Ovary (tissue), 7 donors: ENCODE measurements at regions not wholly inside any gene's neighbourhood (a gene's known extent, or its start where the extent isn't known, plus 50 kb on each side); places are given as distances from the start of the nearest gene placed in this dataset.

ENCODE experiments used
- DNase-seq, 5 donors: peaks; one replicate each; pipeline ENCODE4 v3.0.0-alpha.2; 2019 to 2020
- H3K27ac ChIP-seq, 2 donors: fragments of 200-600 bp; one replicate each; pipeline versions ENCODE4 v1.5.1 to v1.8.0; 2019 to 2022
- H3K27me3 ChIP-seq: fragments of 200-600 bp; one replicate; pipeline ENCODE4 v1.8.0; 2022
- H3K36me3 ChIP-seq: fragments of 200-600 bp; sonication (generic); one replicate; pipeline ENCODE4 v1.5.1; 2019
- H3K4me1 ChIP-seq: one replicate; pipeline ENCODE4 v1.8.1; 2013; ENCODE audit warnings: mild to moderate bottlenecking, moderate library complexity; ENCODE audit not compliant: insufficient read depth
- H3K4me3 ChIP-seq: fragments of 200-600 bp; sonication (generic); one replicate; pipeline ENCODE4 v1.5.1; 2017
- H3K9me3 ChIP-seq, 2 donors: fragments of 200-600 bp in 1 of 2; sonication (generic) in 1 of 2; one replicate each; pipeline versions ENCODE4 v1.5.1 to v1.8.1; 2013 to 2019; ENCODE audit warnings: mild to moderate bottlenecking in 1 of 2, moderate library complexity in 1 of 2
- EP300 ChIP-seq: sonication (generic); formaldehyde crosslinking; IDR thresholded peaks from one replicate; pipeline ENCODE4 v1.6.1; 2017; ENCODE audit warnings: antibody characterized with exemption
- POLR2A ChIP-seq: fragments of 450-650 bp; IDR thresholded peaks from one replicate; pipeline ENCODE4 v1.6.1; 2017; ENCODE audit warnings: antibody characterized with exemption, mild to moderate bottlenecking, moderate library complexity
- WGBS, 3 donors: extraction: QIAGEN DNeasy Blood & Tissue Kit in 1 of 3; methylation state at CpG; one replicate each; pipeline versions ENCODE4 v1.1.5 to v1.1.7; 2013 to 2017; 5-methylcytosine and 5-hydroxymethylcytosine counted together
- intact Hi-C, 4 donors: fragments of 100-400 bp; cut with DNase I; formaldehyde crosslinking; loops; one replicate each; pipeline versions ENCODE4 v1.11.0 to v1.15.1; 2022 to 2023
- TF ChIP-seq, protein P1 (sequence below), 3 donors: fragments of 450-650 bp in 2 of 3; fragments of 200-600 bp in 1 of 3; IDR thresholded peaks; one replicate each; pipeline versions ENCODE4 v1.5.1 to v1.8.0; 2016 to 2022; ENCODE audit warnings: antibody characterized with exemption in 3 of 3, mild to moderate bottlenecking in 1 of 3
- donor health status: DM: no; HTN: no; CAD: no; lungs with moderate emphysema.
- donor health status: DM: no; HTN: no; CAD: no.
- donor health status: Bipolar disorder and iron deficiency.
- donor health status: DM: no; HTN: no; CAD: no.
- donor health status: DM: yes; HTN: yes; CAD: no.

GRCh38 chr10:85157206-85157605, 828.8 kb downstream of the CCSER2 start:
- 79 to 87% (median 79%) methylated on average over 4 of the region's 4 CpGs for WGBS, 3 donors
- intact Hi-C loops, result no loop called here
- no peak for DNase-seq
- H3K9me3 ChIP-seq, result no peaks in the 10 kb centered on the region
- no peak overlapping the region for H3K27ac ChIP-seq
- no peaks in the 10 kb centered on the region for H3K36me3 ChIP-seq
- no peak for TF ChIP-seq EP300
- TF ChIP-seq POLR2A, result no peak
- H3K4me3 ChIP-seq, result no peak overlapping the region
- no peaks in the 10 kb centered on the region for H3K4me1 ChIP-seq
- H3K27me3 ChIP-seq, result no peaks in the 10 kb centered on the region

DNA sequence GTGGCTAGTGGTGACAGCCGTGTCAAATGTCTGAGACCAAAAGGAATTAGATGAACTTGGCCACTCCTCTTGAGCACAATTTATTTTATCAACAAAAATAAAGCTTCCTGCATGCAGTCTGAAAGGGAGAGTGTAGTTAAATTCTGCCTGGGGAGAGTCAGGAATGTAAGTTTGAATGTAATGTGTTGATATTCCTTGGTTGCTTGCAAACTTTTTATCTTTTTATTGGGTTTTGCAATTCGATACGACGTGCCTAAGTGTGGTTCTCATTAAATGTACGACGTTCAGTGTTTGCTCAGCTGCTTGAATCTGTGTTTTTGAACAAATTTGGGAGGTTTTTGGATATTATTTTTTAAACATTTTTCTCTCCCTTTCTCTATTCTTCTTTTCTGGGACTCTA, 839.9 kb downstream of the CCSER2 start:
- 4 to 10% (median 6%) methylated on average over 6 of the region's 6 CpGs for WGBS, 3 donors
- Histone ChIP-seq H3K36me3 (no peaks in the 10 kb centered on the region), H3K27me3 (no peaks in the 10 kb centered on the region), H3K4me1 (no peaks in the 10 kb centered on the region), H3K27ac (no peak overlapping the region), H3K9me3 (no peaks in the 10 kb centered on the region), H3K4me3 (no peak overlapping the region)
- DNase-seq, result no peak
- TF ChIP-seq, protein P1, sequence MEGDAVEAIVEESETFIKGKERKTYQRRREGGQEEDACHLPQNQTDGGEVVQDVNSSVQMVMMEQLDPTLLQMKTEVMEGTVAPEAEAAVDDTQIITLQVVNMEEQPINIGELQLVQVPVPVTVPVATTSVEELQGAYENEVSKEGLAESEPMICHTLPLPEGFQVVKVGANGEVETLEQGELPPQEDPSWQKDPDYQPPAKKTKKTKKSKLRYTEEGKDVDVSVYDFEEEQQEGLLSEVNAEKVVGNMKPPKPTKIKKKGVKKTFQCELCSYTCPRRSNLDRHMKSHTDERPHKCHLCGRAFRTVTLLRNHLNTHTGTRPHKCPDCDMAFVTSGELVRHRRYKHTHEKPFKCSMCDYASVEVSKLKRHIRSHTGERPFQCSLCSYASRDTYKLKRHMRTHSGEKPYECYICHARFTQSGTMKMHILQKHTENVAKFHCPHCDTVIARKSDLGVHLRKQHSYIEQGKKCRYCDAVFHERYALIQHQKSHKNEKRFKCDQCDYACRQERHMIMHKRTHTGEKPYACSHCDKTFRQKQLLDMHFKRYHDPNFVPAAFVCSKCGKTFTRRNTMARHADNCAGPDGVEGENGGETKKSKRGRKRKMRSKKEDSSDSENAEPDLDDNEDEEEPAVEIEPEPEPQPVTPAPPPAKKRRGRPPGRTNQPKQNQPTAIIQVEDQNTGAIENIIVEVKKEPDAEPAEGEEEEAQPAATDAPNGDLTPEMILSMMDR (IDR thresholded peaks at IDR 0.05), result no peak
- TF ChIP-seq POLR2A, result no peak
- TF ChIP-seq EP300, result no peak
- intact Hi-C loops, result no loop called here

GRCh38 chr10:85170026-85170425, 841.6 kb downstream of the CCSER2 start:
- Histone ChIP-seq H3K4me3 (no peak overlapping the region), H3K9me3 (no peaks in the 10 kb centered on the region), H3K4me1 (no peaks in the 10 kb centered on the region), H3K27me3 (no peaks in the 10 kb centered on the region), H3K36me3 (no peaks in the 10 kb centered on the region), H3K27ac (no peak overlapping the region)
- no peak for DNase-seq
- intact Hi-C loops, result no loop called here
- WGBS, 3 donors, result 38 to 56% (median 50%) methylated on average over 1 of the region's 1 CpG
- no peak for TF ChIP-seq EP300
- TF ChIP-seq, protein P1 (IDR thresholded peaks at IDR 0.05), result no peak
- TF ChIP-seq POLR2A, result no peak

DNA sequence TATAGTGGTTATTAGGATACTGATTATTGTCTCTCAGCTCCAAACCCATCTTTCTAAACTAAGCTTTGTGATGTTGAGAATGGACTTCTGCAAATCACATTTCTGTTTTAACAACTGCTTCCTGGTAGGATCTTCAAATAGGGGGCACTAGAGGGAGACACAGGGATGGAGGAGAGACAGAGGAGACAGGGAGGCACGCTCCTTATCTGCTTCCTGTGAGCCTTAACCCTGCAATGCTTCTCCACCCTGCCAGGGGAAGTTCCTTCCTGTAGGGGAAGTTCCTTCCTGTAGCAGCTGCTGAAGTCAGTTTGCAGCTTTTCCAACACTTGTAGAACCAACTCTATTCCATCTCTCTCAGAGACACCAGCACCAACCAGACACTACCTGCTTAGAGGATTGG, 847.2 kb downstream of the CCSER2 start:
- Histone ChIP-seq H3K36me3 (no peaks in the 10 kb centered on the region), H3K27ac (no peak overlapping the region), H3K27me3 (no peaks in the 10 kb centered on the region), H3K4me1 (no peaks in the 10 kb centered on the region), H3K4me3 (no peak overlapping the region), H3K9me3 (no peaks in the 10 kb centered on the region)
- 0 to 11% (median 9%) methylated on average over 1 of the region's 1 CpG for WGBS, 3 donors
- intact Hi-C loops, result no loop called here
- TF ChIP-seq, protein P1 (IDR thresholded peaks at IDR 0.05), result no peak
- no peak for TF ChIP-seq POLR2A
- no peak for TF ChIP-seq EP300
- no peak for DNase-seq

DNA sequence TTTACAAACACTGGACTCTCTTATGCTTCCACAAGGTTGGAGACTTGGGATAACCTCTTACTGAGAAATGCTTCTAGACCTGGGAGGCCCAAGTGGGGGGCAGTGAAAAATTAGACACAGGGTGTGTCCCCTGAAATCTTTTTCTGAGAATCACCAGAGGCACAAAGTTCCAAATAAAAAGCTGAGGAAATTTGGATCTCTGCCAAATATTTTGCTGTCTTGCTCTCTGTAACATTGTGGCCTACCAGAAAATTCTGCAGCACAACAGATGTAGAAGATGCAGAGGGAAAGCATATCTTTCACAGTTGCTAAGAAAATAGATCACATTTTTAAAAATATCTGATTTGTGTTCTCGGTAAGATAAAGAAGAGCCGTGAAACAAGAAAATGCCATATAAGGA, 849.4 kb downstream of the CCSER2 start:
- Histone ChIP-seq H3K4me3 (no peak overlapping the region), H3K27ac (no peak overlapping the region), H3K27me3 (no peaks in the 10 kb centered on the region), H3K9me3 (no peaks in the 10 kb centered on the region), H3K36me3 (no peaks in the 10 kb centered on the region), H3K4me1 (no peaks in the 10 kb centered on the region)
- intact Hi-C loops, result no loop called here
- no peak for TF ChIP-seq POLR2A
- TF ChIP-seq EP300, result no peak
- TF ChIP-seq, protein P1 (IDR thresholded peaks at IDR 0.05), result no peak
- no peak for DNase-seq
- WGBS, 3 donors, result 78 to 84% (median 82%) methylated on average over 2 of the region's 2 CpGs
